ENCODE measurements at regions not wholly inside any gene's neighbourhood (a gene's known extent, or its start where the extent isn't known, plus 50 kb on each side); places are given as distances from the start of the nearest gene placed in this dataset.

DNA sequence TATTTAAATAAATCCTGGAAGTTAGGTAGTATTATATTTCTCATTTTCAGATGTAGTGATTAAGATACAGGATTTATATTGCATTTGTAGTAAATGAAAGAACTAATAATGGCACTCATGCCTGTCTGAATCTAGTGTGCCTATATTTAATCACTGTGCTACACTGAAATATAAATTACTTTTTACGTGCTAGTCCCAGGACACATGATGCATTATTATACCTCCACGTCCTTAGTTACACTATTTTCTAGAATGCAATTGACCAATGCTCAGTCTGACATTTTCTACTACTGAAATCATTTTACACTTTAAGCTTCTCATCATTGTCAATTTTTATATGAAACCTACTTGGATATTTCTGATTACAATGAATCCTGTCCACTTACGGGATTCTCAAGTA is 80.9 kb upstream of the TMEFF2 start:
- no peak for TF ChIP-seq EZH2phosphoT487 (IDR thresholded peaks at IDR 0.05; ENCODE audit: low read depth, severe bottlenecking, unreplicated experiment)
- TF ChIP-seq, protein P1, sequence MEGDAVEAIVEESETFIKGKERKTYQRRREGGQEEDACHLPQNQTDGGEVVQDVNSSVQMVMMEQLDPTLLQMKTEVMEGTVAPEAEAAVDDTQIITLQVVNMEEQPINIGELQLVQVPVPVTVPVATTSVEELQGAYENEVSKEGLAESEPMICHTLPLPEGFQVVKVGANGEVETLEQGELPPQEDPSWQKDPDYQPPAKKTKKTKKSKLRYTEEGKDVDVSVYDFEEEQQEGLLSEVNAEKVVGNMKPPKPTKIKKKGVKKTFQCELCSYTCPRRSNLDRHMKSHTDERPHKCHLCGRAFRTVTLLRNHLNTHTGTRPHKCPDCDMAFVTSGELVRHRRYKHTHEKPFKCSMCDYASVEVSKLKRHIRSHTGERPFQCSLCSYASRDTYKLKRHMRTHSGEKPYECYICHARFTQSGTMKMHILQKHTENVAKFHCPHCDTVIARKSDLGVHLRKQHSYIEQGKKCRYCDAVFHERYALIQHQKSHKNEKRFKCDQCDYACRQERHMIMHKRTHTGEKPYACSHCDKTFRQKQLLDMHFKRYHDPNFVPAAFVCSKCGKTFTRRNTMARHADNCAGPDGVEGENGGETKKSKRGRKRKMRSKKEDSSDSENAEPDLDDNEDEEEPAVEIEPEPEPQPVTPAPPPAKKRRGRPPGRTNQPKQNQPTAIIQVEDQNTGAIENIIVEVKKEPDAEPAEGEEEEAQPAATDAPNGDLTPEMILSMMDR (IDR thresholded peaks at IDR 0.05; ENCODE audit: poor library complexity), result no peak

Measured in hepatocyte (in vitro differentiated cells).